GM12878 (cell line): ENCODE measurements at regions not wholly inside any gene's neighbourhood (a gene's known extent, or its start where the extent isn't known, plus 50 kb on each side); places are given as distances from the start of the nearest gene placed in this dataset.

ENCODE experiments used
- CBX5 ChIP-seq: sonication (generic); IDR thresholded peaks from 2 replicates; pipeline ENCODE4 v1.6.1; 2016; ENCODE audit warnings: low read depth, moderate library complexity, mild to moderate bottlenecking, inconsistent platforms
- CEBPZ ChIP-seq: fragments of 150-350 bp; IDR thresholded peaks from 2 replicates; pipeline ENCODE4 v1.6.1; 2016; ENCODE audit warnings: low read depth, low read length
- DPF2 ChIP-seq: fragments of 450-650 bp; IDR thresholded peaks from 2 replicates; pipeline ENCODE4 v1.6.1; 2017; ENCODE audit warnings: mild to moderate bottlenecking
- E4F1 ChIP-seq: fragments of 450-650 bp; IDR thresholded peaks from 2 replicates; pipeline ENCODE4 v1.6.1; 2018; ENCODE audit warnings: borderline replicate concordance, mild to moderate bottlenecking; ENCODE audit not compliant: partially characterized antibody
- NR2C1 ChIP-seq: fragments of 450-650 bp; IDR thresholded peaks from 2 replicates; pipeline ENCODE4 v1.6.1; 2017; ENCODE audit warnings: antibody characterized with exemption, mild to moderate bottlenecking, moderate library complexity
- NR2F1 ChIP-seq: fragments of 450-650 bp; conservative IDR thresholded peaks from 2 replicates; pipeline ENCODE4 v1.6.1; 2017; ENCODE audit warnings: mild to moderate bottlenecking
- RAD21 ChIP-seq: IDR thresholded peaks from 2 replicates; pipeline ENCODE4 v1.6.1; 2011; ENCODE audit warnings: mild to moderate bottlenecking, low read depth, low read length, moderate library complexity; ENCODE audit not compliant: insufficient read depth
- RUNX3 ChIP-seq: IDR thresholded peaks from 2 replicates; pipeline ENCODE4 v1.6.1; 2012; ENCODE audit warnings: low read length, inconsistent platforms
- SKIL ChIP-seq: fragments of 450-650 bp; IDR thresholded peaks from 2 replicates; pipeline ENCODE4 v1.6.1; 2017; ENCODE audit warnings: mild to moderate bottlenecking, low read depth, inconsistent platforms; ENCODE audit not compliant: poor library complexity, severe bottlenecking
- SREBF2 ChIP-seq: IDR thresholded peaks from 2 replicates; pipeline ENCODE4 v1.6.1; 2012; ENCODE audit warnings: mild to moderate bottlenecking, low read length
- TCF12 ChIP-seq: IDR thresholded peaks from 2 replicates; pipeline ENCODE4 v1.6.1; 2011; ENCODE audit warnings: low read depth, mild to moderate bottlenecking, low read length
- TCF7 ChIP-seq: IDR thresholded peaks from 2 replicates; pipeline ENCODE4 v1.6.1; 2014; ENCODE audit warnings: antibody characterized with exemption, borderline replicate concordance

- TF ChIP-seq E4F1 (no peak), TCF12 (no peak), SREBF2 (no peak), NR2F1 (no peak), CEBPZ (no peak), TCF7 (no peak), RUNX3 (no peak), DPF2 (no peak), SKIL (no peak), NR2C1 (no peak), CBX5 (no peak), RAD21 (no peak)
Measured at GRCh38 chr9:96139592-96140295, 162.2 kb downstream of the HSD17B3 start (continued).
